ENCODE measurements at regions not wholly inside any gene's neighbourhood (a gene's known extent, or its start where the extent isn't known, plus 50 kb on each side); places are given as distances from the start of the nearest gene placed in this dataset.

DNA sequence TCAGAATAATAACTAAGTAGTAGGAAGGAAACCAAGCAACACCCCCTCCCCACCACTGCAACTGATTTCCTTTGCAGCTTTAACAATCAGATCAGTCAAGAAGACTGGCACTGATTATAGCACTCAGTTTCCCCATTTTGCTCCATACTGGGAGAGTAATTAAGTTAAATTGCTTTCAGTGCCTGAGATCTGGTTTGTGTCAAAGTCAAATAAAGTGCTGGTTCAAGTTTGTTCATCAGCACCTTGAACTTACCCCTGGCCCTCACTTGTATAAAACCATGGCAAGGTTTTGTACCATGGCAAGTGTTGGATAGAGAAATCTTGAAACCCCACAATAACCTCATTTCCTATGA is 290.2 kb upstream of the SEMA6A start:
- DNase-seq (ENCODE audit: low read depth) = no peak
- no peak overlapping the region for H3K4me3 ChIP-seq (ENCODE audit: low read depth, low read length)

DNA sequence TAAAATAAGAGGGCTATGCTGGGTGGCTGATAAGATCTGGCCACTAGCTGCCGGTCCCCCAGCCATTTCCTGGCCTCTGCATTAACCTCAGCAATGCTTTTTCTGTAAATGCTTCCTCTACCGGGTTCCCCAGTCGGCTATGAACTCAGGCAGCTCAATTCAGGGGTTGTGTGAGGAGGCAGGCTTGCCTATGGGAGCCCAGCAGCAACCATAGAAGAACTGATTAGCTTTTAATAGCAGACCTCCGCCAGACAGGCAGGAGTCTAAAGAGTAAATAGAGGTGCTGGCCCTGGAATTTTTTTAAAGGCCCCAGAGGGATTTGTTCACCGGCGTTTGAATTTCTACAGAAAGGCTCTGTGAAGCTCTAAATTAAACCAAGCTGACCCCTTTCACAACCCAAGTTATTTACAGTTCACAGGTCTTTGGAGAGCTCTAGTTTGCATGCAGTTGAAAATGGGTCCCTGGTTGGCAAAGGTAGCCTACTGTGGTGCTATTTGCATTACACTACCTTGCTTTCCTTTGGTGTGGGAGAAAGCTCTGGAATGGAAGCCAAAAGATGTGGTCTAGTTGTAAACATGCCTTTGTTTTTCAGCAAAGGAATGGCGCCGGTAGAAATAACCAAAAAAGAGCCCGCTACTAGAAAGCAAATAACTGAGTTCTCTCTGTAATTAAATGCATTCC is 289.7 kb upstream of the SEMA6A start:
- TF ChIP-seq, protein P1, sequence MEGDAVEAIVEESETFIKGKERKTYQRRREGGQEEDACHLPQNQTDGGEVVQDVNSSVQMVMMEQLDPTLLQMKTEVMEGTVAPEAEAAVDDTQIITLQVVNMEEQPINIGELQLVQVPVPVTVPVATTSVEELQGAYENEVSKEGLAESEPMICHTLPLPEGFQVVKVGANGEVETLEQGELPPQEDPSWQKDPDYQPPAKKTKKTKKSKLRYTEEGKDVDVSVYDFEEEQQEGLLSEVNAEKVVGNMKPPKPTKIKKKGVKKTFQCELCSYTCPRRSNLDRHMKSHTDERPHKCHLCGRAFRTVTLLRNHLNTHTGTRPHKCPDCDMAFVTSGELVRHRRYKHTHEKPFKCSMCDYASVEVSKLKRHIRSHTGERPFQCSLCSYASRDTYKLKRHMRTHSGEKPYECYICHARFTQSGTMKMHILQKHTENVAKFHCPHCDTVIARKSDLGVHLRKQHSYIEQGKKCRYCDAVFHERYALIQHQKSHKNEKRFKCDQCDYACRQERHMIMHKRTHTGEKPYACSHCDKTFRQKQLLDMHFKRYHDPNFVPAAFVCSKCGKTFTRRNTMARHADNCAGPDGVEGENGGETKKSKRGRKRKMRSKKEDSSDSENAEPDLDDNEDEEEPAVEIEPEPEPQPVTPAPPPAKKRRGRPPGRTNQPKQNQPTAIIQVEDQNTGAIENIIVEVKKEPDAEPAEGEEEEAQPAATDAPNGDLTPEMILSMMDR (conservative IDR thresholded peaks at IDR 0.05; ENCODE audit: low read depth, low read length) = no peak
- H3K4me3 ChIP-seq (ENCODE audit: low read depth, low read length) = no peak overlapping the region
- DNase-seq (ENCODE audit: low read depth) = no peak

More for the DNA sequence above, 290.2 kb upstream of the SEMA6A start:
- TF ChIP-seq, protein P1 (conservative IDR thresholded peaks at IDR 0.05; ENCODE audit: low read depth, low read length) = no peak

DNA sequence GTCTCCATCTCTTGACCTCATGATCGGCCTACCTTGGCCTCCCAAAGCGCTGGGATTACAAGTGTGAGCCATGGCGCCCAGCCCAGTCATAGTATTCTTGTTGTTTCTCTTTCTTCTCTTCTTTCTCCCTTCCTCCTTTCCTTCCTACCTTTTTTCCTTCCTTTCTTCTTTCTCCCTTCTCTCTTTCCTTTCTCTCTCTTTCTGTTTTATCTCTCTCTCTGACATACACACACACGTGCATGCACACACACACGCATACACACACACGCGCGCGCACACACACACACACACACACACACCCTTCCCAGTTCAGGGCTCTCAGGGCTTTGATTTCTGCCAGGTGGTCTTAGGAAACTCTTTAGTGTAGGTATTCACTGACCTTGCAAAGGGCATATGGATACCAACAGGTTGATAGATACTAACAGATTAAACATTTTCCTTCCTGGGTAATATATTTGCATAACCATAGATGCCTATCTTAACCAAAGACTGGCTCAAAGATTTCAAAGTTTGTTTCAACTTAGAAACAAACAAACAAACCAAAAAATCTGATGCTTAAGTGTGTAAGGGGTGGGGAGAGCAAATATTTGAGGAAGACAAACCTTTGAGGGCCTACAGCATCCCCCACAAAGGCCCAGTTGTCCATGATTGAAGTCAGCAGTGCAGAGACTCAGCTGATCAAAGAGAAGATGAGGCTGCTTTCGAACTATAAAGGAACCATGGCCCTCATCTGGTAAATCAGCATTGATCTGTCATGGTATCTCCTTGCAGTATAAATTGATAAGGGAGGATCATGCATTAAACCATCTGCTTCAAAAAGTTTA is 288.2 kb upstream of the SEMA6A start:
- H3K4me3 ChIP-seq (ENCODE audit: low read depth, low read length) = no peak overlapping the region
- TF ChIP-seq, protein P1 (conservative IDR thresholded peaks at IDR 0.05; ENCODE audit: low read depth, low read length) = no peak
- no peak for DNase-seq (ENCODE audit: low read depth)

DNA sequence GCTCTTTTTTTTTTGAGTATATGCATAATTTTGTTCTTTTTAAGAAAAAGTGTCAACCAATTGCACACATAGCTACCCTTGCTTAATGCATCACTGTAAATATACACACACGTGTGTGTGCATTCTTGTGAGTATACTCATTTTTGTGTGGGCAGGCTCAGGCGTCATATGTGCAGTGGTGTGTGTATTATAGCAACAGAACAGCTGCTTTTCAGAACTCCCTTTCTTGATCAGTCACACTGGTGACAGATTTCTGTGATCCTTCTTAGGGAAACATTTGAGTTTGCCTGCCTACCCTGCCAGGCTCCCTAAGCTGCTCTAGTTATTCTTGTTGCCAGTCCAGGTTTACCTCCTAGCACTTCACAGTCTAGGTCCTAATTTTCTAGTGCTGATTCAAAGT is 287.0 kb upstream of the SEMA6A start:
- TF ChIP-seq, protein P1 (conservative IDR thresholded peaks at IDR 0.05; ENCODE audit: low read depth, low read length) = no peak
- H3K4me3 ChIP-seq (ENCODE audit: low read depth, low read length) = no peak overlapping the region
- no peak for DNase-seq (ENCODE audit: low read depth)

DNA sequence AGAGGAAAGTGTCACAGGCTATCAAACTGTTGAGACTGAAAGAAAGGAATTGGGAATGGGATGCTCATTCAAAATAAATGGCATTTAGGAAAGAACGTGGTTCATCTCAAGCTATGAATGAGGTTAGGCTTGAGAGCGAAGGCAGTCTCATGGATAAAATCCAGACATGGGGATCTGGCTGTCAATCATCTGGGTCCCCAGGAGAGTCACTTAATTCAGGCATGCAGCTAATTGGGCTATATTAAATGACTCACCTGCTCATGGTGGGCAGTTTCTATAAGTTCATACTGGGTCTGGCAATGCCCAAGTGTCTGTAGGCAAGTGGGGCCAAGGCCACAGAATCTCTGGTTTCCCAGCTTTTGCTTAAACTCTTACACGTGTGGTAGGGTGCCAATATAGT is 286.5 kb upstream of the SEMA6A start:
- TF ChIP-seq, protein P1 (conservative IDR thresholded peaks at IDR 0.05; ENCODE audit: low read depth, low read length) = no peak
- H3K4me3 ChIP-seq (ENCODE audit: low read depth, low read length) = no peak overlapping the region
- no peak for DNase-seq (ENCODE audit: low read depth)

DNA sequence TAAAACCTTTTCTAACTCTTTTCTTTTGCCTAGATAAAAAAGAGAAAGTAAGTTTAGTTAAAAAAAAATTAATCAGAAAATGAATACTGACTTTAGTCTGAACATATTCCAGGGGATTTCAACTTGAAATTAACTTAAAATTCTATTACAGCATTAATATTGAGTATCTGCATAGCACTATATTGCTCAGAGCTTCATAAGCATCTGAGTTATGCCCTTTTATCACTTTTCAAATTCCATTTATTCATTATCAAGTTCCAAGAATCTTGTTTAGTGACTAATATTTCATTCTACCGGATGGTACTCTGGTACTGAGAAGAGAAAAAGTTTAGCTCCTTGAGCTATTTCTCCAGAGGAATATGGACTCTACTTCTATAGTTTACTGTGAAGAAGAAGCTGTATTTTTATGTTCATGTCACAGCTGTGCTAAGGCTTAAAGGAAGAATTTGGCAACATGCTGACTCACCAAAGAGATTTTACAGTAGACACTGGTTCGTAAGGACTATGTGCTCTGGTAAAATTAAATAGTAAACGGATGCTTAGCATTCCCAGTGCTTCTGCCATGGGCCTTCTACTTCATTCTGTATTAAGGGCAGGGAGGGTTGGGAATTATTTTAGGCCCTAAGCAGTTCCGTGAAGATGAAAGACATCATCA is 285.2 kb upstream of the SEMA6A start:
- DNase-seq (ENCODE audit: low read depth) = no peak
- H3K4me3 ChIP-seq (ENCODE audit: low read depth, low read length) = no peak overlapping the region
- TF ChIP-seq, protein P1 (conservative IDR thresholded peaks at IDR 0.05; ENCODE audit: low read depth, low read length) = no peak
